IPS-11a (cell line): ENCODE measurements at regions not wholly inside any gene's neighbourhood (a gene's known extent, or its start where the extent isn't known, plus 50 kb on each side); places are given as distances from the start of the nearest gene placed in this dataset.
A peak's percentile ranks its signal among the peaks of the same experiment; 100 is the strongest.

Experiments
- H3K4me3 ChIP-seq: one replicate; pipeline ENCODE4 v1.5.1; 2013; ENCODE audit warnings: low read depth, low read length, control low read depth

DNA sequence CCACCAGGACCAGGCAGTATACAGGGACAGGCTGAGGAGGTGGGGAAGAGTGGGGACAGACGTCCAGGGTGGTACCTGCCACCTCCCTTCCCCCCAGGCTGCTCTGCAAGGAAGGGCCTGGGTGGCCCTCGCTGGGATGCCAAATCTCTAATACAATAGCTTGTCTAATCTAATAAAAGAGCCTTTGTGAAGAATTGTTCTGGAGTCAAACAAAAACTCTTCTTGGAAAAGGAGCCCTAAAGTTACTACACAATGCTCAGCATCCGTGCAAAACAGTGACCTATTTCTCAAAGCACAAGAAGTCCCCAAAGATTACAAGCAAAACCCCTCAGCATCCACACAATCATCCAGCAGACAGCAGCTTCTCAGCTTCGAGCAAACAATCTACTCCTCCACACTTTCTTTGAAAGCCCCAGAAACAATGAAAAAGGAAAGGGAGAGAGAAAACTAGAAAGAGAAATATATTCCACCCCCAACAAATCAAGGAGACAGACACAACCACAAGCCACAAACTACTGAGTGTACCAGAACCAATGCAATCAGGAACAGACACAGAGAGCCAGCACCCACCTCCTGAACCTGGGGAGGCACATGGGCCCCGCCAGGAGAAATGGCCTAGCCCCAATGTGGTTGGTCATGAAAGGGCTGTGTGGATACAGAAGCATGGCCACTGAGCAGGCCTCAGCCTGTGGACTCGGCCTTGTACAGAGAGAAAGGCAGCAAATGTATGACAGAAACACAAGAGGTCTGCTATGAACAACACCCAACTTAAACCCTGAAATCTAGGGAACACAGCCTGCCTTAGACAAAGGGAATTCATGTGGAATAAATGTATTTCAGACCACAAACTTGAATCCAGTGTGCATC is 177.1 kb upstream of the CHRNA7 start:
- no peak overlapping the region for H3K4me3 ChIP-seq

DNA sequence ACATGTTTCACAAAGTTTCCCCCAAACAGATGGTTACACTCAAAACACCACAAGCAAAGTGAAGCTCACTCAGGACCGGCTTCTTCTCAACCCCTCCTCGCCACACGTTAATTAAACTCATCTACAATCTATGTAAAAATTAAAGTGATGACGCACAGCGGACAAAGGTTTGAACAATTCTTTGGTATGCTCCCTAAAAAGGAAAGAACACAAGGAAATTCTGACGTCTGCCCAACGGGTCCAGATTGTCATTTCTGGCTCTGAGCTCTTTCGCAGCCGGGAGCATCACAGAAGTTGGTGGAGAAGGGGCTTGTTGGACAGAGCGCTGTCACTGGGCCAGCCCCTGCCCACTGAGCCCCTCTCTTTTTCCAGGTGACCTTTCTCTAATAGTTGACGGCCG is 173.7 kb upstream of the CHRNA7 start:
- no peak overlapping the region for H3K4me3 ChIP-seq

DNA sequence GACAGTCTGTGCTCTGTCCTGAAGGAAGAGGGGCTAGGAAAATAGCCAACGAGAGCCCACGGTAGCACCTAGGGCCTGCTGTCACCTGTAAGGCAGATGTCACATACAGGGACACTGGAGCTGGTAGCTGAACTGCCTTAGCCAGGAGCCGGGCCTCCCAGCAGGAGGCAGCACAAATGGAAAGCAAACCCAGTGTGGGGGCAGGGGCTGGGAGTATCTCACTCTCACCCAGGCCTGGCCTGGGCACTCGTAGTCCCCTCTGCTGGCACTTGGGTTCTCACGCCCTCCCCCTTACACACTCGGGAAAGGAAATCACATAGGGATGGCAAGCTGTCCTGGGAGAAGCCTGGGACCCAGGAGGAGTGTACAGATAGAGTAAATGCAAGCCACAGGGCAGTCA is 173.1 kb upstream of the CHRNA7 start:
- no peak overlapping the region for H3K4me3 ChIP-seq

DNA sequence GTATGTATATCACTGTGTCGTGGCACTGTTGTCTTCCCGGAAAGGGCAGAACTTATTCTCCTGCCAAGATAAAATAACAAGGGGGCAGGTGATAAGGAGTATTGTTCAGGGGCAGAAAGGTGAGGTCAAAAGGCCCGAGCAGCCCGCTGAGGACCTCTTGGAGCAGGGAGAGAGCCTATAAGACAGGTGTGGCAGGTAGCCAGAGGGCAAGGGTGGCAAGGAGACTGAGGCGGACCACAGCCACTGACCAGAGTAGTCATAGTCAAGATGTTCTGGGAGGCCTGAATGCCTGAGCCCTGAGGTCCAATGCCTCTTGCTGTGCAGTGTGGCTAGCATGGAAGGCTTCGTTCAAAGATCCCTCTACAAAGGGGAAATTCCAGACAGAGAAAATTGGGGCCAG is 172.3 kb upstream of the CHRNA7 start:
- no peak overlapping the region for H3K4me3 ChIP-seq

DNA sequence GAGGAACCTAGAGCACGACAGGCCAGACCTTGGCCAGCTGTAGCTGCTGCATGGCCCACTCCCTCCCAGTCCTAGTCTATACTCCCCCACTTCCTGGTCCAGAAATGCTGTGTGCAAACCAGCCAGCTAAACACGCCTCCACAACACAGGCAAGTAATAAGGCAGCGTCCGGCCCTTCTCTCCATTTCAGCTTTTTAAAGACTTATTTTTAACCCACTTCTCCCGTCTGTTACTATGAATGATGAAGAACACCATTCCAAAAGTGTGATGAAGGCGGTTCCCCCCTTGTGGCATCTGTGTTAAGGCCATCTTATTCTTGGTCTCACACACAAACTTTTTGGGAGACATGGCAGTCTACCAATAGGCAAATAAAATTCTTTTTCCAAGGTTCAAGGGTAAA is 164.1 kb upstream of the CHRNA7 start:
- no peak overlapping the region for H3K4me3 ChIP-seq

DNA sequence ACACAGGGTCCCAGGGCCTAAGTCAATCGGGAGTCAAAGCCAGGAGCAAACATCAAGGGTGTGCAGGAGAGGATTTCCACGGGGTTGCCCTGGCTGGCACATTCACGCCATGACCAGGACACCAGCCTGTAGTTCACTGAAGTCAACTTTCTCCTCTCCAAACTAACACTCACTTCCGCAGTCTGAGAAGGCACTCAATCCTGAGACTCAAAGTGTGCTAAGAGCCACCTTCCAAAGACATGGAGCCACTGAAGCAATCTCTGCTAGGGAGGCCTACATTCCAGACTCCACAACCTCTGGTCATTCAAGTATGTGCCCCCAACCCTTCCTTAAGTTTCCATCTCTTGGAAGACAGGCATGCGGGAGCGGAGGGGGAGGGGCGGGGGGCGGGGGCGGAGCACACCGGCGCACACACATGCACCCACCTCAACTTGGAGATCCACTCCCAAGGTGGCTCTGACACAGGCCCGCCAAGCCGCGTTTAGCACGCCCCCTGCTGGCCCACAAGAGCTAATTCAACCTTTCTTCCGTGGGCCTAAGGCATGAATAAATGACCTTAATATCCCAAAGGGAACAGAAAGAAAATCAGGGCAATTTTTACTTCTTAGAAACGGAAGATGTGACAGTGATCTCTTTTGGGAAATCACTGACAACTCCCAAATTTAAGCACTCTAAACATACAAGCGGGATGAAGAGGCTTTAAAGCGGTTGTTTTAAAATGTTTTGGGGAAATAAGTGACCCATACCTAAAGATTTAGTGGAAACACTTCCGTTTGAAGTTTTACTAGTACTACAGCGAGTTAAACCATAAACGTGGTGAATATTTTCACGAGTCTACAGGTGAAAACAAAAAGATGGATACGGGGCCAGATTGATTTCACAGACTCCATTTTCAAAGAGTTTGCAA is 162.5 kb upstream of the CHRNA7 start:
- H3K4me3 ChIP-seq, result no peak overlapping the region

DNA sequence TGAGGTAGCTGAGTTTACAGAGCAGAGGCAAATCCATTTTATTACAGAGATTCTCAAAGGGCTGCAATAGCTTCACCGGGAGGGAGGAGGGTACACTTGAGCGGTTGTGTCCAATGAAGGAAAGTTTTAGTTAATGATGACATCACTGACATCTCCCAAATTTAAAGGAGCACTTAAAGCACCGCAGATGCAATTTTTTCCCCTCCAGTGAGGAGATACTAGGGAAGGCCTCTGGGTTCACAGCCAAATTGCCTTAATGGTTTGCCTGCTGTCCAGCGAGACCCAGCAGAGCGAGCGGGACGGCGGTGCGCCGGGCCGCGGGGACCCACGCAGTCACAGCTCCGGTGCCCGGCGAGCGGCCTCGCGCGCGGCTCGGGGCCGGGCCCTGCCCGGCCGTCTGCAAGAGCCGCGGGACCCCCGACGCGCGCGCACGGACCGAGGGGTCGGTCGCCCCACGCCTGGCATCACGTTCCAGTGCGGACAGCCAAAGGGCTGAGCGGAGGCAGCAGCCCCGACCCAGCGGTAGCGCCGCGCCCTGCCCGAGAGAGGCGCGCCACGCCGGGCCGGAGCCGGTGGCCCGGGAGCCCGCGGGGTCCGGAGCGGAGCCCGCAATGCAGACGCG is 160.5 kb upstream of the CHRNA7 start:
- peak overlapping the region; percentile 53 for H3K4me3 ChIP-seq

DNA sequence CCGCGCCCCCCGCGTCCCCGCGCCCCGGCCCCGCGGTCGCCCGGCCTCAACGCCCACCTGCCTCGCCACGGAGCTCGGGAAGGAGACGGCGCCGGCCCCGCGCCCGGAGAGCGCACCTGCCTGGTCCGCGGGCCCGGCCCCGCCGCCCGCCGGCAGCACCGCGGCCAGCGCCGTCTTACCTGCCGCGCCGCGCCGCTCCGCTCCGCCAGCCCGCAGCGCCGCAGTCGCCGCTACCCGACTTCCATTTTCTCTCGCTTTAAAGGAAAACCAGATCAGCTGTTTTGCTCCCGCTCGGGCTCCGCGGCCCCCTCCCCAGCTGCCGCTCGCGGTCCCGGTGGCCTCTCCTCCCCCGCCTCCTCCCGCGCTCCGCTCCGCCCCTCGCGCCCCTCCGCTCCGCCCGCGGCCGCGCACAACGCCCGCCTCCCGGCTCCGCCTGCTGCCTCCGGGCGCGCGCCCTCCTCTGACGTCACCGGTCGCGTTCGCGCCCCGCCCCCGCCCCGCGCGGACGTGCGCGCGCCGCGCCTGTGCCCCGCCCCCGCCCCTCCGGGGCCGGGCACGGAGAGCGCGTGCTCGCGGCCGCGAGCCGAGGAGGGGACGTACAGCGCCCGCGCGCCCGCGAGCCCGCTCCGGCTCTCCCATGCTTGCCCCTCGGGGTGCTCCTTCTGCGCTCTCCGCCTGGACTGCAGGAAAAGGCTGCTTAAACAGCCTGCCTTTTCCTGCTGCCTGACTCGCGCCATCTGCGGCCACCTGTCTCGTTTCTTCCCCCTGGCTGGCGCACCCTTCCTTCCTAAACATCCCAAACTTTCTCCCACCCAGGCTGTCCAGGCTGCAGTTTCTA is 159.8 kb upstream of the CHRNA7 start, which contains the start of gene OTUD7A:
TSS of gene OTUD7A (minus strand) at position 346 of the 838 bp plus-strand sequence.
- H3K4me3 ChIP-seq, result peak within 1 kb of the TSS; percentile 69

DNA sequence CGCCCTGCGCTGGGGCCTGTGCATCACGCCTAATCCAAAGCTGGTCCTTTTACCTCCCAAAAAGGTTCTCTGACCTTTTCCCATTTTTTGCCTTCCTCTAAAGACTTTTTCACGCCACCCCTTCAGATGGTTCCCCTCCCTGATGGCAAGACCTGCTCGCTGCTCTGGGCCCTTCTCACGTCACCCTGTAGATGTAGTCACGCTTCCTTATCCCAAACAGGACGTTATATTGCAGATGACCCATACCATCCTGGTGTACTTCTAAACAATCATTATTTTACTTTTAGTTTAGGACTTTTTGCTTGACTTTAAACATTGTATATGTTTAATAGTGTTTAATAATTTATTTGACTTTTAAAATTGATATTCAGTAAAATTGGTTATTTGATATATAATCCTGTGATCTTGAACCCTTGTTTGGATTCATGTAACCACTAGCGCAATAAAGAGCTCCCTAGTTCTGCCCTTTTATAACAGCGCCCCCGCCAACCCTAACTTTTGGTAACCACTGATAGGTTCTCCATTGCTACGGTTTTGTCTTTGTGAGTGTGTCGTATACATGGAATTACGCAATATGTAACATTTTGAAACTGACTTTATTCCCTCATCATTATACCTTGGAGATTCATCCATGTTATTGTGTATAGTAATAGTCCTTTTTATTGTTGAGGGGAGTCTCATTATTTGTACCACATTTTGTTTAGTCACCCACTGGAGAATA is 159.0 kb upstream of the CHRNA7 start:
- H3K4me3 ChIP-seq, result peak overlapping the region; percentile 69

DNA sequence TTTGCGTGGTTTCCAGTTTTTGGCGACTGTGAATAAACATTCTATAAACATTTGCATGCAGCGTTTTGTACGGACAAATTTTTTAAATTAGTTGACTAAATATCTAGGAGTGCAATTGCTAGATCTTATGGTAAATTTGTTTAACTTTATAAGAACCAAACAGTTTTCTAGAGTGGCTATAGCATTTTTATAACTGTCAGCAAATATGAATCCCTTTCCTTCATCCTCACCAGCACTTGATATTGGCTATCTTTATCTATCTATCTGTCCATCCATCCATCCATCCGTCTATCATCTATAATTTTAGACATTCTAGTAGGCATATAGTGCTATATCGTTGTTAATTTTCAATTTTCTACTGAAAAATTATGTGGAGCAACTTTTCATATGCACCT is 158.4 kb upstream of the CHRNA7 start:
- no peak overlapping the region for H3K4me3 ChIP-seq

DNA sequence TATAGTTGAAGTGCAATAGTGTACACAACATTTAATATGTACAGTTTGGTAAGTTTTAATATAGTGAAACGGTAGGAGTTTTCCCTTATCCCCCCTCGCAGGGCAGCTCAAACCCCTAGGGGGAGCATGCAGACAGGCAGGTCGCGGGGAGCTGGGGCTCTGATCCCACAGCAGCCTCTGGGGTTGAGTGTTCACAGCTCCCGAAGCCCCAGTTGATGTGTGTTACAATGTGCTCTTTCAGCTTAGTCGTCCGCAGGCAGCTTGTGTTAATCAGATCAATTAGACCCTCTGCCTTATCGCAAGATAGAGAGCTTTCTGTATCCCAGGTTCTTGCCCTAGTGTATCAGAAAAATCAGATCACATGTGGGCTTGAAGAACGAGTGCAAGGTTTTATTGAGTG is 143.1 kb upstream of the CHRNA7 start:
- no peak overlapping the region for H3K4me3 ChIP-seq

DNA sequence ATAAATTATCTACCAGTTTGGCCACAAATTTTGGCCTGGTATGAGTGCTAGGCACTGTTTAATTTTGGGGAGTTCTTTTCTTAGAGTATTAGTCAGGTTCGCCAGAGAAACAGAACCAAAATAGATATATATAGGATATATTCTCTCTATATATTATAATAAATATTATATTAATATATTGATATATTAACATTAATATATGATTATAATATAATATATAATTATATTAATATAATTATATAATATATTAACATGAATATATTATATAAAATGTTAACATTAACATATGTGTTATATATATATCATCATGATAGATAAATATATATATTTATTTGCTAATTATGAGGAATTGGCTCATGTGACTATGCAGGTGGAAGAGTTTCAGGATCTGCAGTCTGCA is 137.8 kb upstream of the CHRNA7 start:
- H3K4me3 ChIP-seq, result no peak overlapping the region

DNA sequence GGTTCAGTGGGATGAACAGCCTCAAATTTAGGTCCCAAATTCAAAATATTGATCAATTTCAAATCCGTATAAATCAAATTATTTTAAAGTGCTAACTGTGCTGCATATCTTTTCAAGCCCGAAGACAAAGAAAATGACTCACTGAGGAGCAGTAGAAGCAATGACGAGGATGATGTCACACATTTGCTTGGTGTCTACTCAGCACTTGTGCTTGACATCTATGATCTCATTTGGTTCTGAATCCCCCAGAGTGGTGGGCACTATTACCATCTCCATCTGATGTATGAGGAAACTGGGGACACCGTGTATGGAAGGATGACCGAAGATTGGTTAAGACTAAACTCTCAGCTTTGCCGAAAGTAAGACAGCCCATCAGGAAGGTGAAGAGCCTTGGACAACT is 136.5 kb upstream of the CHRNA7 start:
- no peak overlapping the region for H3K4me3 ChIP-seq

DNA sequence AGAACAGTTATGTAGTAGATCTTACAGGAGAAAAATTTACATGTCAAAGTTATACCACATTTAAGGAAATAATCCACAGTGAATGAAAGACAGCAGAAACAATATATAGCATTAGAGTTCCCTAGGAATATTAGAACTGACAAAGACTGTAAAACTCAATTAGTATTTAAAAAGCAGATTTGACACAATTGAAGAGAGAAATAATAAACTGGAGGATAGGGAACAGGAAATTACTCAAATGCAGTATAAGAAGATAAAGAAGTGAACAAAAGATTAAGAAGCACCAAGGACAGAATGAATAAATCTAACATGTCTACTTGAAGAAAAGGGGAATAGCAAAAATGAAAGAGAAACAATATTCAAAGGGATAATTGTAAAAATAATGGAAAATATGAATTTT is 132.6 kb upstream of the CHRNA7 start:
- no peak overlapping the region for H3K4me3 ChIP-seq

DNA sequence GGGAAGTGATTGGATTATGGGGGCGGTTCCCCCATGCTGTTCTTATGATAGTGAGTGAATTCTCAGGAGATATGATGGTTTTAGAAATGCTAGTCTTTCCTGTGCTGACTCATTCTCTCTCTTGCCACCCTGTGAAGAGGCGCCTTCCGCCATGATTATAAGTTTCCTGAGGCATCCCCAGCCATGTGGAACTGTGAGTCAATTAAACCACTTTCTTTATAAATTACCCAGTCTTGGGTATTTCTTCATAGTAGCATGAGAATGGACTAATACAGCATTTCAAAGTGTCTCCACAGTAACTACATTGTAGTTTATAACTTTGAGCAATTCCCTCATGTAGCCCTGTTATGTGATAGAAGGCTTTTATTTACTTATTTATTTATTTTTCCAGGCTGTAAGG is 128.8 kb upstream of the CHRNA7 start:
- H3K4me3 ChIP-seq, result no peak overlapping the region

DNA sequence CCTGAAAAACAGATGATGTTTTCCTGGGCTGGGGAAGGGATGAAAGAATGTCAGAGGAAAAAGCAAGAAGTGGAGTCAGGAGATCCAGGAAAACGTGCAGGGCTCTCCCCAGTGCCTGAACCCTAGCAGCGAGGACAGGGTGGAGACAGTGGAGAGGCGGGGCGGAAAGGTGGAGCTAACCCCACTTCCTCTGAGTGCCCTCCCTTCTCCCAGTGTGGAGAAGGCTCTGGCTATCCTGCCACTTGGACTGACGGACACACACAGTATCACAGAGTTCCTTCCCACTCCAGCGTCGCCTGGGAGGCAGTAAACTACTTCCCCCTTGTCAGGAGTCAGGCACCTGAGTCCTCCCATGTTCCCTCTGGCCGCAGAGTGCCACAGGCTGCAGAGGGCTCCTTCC is 125.3 kb upstream of the CHRNA7 start:
- no peak overlapping the region for H3K4me3 ChIP-seq

DNA sequence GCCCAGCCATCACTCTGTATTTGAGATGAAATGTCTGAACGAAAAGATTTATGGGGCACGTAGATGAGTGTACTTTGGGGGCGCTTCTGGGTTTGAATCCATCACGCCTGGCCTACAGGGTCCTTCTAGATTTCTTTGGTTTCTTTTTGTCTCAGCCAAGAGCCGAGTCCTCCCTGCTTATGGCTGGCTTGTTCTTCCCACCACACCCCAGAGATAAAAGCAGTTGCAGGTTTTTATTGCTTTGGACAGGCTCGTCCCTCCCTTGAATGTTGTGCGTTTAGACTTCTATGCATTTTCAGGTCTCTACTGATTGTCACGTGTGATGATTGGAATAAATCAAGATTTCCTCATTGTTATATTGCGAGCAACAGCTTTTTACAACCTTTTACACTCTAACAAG is 104.8 kb upstream of the CHRNA7 start:
- no peak overlapping the region for H3K4me3 ChIP-seq

DNA sequence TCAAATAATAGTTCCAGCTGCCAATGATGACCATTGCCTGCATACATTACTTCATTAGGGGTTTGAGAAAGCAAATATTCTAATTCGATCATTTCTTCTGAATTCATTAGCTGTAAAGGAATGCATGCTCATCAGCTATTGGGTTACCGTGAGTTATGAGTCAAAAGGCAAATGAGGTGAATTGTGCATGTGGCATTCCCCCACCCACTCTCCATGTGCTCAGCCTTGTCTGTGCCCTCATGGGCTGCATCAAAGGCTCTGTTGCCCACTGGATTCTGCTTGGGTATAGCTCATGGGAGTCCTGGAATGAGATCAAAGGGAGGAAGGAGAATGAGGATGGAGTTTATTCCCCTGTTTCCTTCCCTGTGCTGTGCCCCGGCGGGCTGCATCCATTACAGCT is 99.3 kb upstream of the CHRNA7 start:
- H3K4me3 ChIP-seq, result no peak overlapping the region

DNA sequence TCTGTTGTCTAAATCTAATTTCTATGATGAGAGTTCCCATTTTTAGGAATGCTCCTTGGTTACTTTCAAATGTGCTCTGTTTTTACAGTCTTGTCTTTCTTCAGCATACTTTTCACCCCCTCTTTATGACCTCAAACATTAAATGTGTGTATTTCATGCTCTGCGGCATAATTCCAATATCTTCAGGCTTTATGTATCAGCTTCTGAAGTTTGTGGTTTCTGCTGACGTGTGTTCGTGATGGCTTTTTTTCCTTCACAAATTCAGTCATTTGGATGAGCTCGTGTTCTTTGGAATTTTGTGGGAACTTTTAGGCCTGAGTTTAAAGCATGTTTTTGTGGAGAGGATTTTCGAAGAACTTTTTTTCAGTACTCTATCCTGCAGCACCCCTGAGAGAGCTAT is 97.7 kb upstream of the CHRNA7 start:
- no peak overlapping the region for H3K4me3 ChIP-seq

DNA sequence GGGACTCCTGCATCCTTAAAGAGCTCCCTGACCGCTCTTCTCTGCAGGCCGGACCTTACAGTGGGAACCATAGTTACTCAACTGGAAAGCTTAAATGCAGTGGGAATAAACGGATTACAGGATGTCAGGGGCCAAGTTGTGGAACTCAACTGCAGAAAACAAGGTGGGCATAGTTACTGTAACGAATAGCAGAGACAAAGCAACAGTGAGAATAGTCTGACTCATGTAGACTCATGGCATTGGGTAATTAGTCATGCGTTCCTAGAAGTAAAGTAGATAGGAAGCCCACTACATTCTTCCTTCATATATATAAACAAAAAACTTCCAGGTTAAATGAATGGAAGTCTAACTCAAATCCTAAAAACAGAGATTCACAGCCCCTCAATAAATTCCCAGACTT is 95.5 kb upstream of the CHRNA7 start:
- H3K4me3 ChIP-seq, result no peak overlapping the region
